Ishikawa (cell line): ENCODE measurements at regions not wholly inside any gene's neighbourhood (a gene's known extent, or its start where the extent isn't known, plus 50 kb on each side); places are given as distances from the start of the nearest gene placed in this dataset.

Experiments used
- RAD21 ChIP-seq: IDR thresholded peaks from 2 replicates; pipeline ENCODE4 v1.6.1; 2012; ENCODE audit warnings: low read depth
- TAF1 ChIP-seq: IDR thresholded peaks from 2 replicates; pipeline ENCODE4 v1.6.1; 2012; ENCODE audit warnings: low read depth, mild to moderate bottlenecking
- YY1 ChIP-seq: IDR thresholded peaks from 2 replicates; pipeline ENCODE4 v1.6.1; 2012; ENCODE audit warnings: low read depth
- TF ChIP-seq, protein P1 (sequence below): IDR thresholded peaks from 2 replicates; pipeline ENCODE4 v1.6.1; 2012; ENCODE audit warnings: low read depth, mild to moderate bottlenecking
- TF ChIP-seq, protein P2 (sequence below): IDR thresholded peaks from 2 replicates; pipeline ENCODE4 v1.6.1; 2012

DNA sequence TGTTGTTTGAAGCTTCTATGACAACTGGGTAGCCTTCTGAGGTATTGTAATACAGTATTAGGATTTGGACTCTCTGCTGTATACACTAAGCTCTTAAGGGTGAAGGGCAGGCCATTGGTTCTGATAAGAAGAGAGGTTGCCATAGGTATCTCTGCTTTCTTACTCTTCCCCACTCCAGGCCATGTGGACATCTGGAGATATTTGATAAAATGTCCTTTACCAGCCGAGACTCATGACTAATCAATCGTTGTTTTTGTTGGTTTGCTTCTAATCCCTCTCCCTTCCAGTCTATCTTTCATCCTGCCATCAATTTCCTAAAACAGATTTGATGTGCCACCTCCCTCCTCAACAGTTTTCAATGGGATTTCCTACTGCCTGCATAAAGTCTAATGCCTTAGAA is 64.6 kb upstream of the WDR26 start:
- TF ChIP-seq YY1 (no peak), RAD21 (no peak), TAF1 (no peak)
- TF ChIP-seq, protein P1, sequence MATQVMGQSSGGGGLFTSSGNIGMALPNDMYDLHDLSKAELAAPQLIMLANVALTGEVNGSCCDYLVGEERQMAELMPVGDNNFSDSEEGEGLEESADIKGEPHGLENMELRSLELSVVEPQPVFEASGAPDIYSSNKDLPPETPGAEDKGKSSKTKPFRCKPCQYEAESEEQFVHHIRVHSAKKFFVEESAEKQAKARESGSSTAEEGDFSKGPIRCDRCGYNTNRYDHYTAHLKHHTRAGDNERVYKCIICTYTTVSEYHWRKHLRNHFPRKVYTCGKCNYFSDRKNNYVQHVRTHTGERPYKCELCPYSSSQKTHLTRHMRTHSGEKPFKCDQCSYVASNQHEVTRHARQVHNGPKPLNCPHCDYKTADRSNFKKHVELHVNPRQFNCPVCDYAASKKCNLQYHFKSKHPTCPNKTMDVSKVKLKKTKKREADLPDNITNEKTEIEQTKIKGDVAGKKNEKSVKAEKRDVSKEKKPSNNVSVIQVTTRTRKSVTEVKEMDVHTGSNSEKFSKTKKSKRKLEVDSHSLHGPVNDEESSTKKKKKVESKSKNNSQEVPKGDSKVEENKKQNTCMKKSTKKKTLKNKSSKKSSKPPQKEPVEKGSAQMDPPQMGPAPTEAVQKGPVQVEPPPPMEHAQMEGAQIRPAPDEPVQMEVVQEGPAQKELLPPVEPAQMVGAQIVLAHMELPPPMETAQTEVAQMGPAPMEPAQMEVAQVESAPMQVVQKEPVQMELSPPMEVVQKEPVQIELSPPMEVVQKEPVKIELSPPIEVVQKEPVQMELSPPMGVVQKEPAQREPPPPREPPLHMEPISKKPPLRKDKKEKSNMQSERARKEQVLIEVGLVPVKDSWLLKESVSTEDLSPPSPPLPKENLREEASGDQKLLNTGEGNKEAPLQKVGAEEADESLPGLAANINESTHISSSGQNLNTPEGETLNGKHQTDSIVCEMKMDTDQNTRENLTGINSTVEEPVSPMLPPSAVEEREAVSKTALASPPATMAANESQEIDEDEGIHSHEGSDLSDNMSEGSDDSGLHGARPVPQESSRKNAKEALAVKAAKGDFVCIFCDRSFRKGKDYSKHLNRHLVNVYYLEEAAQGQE, result no peak
- TF ChIP-seq, protein P2, sequence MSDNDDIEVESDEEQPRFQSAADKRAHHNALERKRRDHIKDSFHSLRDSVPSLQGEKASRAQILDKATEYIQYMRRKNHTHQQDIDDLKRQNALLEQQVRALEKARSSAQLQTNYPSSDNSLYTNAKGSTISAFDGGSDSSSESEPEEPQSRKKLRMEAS, result no peak
